ENCODE measurements at regions not wholly inside any gene's neighbourhood (a gene's known extent, or its start where the extent isn't known, plus 50 kb on each side); places are given as distances from the start of the nearest gene placed in this dataset.

- TF ChIP-seq CTCF (IDR thresholded peaks at IDR 0.05): no peak
- no peak for TF ChIP-seq EP300 (IDR thresholded peaks at IDR 0.05)
- no peak for TF ChIP-seq POLR2AphosphoS5 (IDR thresholded peaks at IDR 0.05)
- no peak for TF ChIP-seq POLR2A (IDR thresholded peaks at IDR 0.05)
Observed at GRCh38 chr3:109933576-109933975, 596.2 kb upstream of the DPPA4 start.
